ENCODE measurements at regions not wholly inside any gene's neighbourhood (a gene's known extent, or its start where the extent isn't known, plus 50 kb on each side); places are given as distances from the start of the nearest gene placed in this dataset.
"Not testable (repeated sequence)": the region's sequence is repeated elsewhere in the genome, so short reads cannot be mapped to it uniquely, and the experiment has no call there.

DNA sequence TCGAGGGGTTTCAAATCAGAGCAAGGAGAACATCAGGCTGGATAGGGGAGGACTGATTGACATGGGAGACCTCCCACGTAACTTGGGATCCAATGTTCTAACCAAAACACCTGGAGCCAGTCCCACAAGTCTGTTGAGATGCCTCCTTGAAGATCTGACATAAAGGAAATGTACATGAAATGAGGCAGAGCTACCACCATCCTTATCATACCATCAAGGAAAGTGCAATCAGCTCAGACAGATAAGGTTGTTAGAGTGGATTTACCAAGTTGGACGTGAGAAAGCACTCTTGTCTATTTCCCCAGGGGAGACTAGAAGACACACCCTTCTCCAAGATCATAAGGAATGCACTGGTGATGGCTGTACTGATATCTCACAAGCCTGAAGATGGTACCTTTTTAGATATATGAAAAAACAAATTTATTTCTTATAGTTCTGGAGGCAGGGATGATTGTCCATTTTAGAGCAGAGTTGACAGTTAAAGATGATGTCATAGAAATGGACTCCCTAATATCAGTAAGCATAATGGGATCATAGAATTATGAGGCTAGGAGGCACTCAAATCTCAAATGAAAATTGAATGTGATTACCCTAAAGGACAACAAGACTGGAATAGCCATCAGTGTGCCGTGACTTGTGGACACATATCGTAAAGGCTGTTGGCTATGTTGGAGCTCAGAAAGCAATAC, 129.1 kb upstream of the RAB4A start:
- no peak for DNase-seq

DNA sequence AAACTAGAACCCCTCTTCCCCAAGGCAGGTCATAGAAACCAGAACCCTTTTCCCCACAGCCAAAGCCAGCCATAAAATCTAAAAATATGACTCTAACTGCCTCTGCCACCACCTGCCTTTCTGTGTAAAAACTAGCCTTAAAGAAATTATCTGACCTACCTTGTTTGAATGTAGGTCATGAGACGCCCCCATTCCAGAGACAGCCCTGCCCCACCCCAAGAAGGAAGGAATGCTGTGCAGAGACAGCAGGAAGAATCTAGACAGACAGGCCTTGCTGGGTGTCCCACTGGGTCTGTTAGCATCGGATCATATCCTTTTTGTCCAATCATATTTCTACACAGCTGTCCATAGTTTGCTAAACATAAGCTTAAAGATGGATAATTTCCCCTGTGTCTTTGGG, 128.4 kb upstream of the RAB4A start:
- DNase-seq, result no peak

DNA sequence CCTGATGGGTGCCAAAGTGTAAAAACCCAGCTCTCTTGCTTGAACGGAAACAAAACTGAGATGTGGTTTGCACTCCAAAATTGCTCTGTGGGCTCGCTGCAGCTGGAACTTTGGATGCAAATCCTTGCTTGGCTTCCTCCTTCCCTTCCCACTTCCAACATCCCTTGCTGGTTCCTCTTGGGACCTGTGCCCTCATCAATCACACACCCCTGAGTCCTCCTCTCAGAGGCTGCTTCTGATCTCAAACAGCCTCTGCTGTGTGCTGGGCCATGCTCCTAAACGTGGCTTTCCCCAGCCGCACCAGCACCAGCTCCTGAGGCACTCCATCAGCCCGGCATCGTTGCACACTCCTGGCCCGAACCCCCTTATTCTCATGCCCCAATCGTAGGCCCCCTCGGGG, 124.3 kb upstream of the RAB4A start:
- DNase-seq, result no peak

DNA sequence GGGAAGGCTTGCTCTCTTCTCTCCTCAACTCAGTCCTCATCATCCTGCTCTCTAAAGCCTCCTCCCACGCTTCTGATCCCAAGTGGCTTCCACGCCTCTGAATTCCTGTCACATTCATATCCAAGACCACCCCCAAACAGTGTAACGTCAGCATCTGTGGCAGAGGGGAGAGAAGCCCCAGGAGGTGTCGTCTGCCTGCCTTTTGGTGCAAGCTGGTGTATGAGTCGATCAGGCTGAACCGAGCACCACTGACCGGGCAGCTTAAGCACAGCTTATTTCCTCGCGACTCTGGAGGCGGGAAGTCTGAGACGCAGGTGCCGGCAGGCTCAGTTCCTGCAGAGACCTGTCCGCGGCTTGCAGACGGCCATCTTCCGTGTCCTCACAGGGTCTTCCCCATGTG, 123.8 kb upstream of the RAB4A start:
- DNase-seq, result no peak

DNA sequence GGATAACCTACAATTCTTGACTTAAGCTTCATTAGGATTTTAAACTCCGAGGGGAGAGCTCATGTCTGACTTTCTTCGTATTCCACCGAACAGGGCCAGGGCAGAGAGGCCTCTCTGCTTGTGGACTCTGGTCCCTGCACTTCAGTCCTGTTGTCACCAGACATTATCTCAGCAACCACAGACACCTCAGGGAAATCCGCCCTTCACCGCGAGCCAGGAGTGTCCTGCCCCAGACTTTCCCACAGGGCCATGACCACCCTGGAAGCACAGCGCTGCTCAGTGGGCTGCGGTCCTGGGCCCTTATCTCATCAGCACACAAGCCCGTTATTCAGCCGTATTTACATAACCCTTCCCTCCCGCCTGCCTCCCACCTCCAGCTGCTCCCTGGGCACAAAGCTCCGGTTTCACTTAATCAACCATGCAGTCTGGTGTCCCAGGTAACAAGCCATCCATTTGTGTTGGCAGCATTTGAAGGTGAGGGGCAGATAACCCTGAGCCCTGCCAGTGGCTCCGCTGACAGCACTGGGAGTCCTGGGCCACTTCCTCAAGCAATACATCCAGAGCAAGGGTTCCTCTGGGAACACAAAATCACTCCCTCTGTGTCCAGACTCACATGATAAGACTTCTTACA, 122.8 kb upstream of the RAB4A start:
- peak; percentile 89 for DNase-seq

DNA sequence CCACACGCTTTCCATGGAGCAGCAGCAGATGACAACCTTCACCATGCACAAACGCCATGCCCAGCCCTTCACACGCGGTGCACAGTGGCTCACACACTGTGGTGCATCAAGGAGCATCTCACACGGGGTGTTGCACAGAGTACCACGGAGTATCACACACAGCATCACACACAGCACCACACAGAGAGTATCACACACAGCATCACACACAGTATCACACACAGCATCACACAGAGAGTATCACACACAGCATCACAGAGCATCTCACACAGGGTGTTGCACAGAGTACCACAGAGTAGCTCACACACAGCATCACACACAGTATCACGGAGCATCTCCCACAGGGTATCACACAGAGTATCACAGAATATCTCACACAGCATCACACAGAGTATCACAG, 122.2 kb upstream of the RAB4A start:
- DNase-seq, result no peak

DNA sequence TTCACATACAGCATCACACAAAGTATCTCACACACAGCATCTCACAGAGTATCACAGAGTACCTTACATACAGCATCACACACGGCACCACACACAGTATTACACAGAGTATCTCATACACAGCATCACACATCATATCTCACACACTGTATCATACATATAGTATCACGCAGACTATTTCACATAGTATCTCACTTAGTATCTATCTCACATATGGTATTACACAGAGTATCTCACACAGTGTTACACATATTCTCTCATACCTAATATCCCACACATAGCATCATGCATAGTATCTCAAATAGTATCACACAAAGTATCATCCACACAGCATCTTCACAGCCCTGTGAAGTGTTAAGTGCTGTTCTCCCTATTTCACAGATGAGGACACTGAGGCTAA, 121.5 kb upstream of the RAB4A start:
- no peak for DNase-seq

DNA sequence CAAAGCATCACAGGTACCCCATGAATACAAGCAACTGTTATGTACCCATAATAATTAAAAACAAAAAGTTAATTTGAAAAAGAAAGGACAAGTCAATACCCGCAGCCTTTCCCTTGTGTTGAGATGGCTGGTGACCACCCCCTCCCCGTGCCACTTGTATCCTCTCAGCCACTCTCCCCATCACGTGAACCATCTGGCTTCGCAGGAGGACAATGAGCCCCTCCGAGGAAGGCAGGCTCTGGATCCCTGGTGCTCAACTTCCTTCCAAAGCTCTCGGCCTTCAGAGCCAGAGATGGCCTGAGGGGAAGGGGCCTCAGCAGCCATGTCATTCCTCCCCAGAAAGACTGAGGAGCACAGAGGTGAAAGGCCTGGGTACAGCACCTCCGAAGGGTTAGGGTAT, 120.4 kb upstream of the RAB4A start:
- no peak for DNase-seq

DNA sequence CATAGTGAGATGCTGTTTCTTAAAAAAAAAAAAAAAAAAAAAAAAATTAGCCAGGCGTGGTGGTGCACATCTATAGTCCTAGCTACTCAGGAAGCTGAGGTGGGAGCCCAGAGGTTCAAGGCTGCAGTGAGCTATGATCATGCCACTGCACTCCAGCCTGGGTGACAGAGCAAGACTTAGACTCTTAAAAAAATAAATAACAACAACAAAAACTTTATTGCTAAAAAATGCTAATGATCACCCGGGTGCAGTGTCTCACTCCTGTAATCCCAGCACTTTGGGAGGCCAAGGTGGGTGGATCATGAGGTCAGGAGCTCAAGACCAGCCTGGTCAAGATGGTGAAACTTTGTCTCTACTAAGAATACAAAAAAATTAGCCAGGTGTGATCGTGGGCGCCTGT, 119.5 kb upstream of the RAB4A start:
- DNase-seq, result not testable (repeated sequence)

DNA sequence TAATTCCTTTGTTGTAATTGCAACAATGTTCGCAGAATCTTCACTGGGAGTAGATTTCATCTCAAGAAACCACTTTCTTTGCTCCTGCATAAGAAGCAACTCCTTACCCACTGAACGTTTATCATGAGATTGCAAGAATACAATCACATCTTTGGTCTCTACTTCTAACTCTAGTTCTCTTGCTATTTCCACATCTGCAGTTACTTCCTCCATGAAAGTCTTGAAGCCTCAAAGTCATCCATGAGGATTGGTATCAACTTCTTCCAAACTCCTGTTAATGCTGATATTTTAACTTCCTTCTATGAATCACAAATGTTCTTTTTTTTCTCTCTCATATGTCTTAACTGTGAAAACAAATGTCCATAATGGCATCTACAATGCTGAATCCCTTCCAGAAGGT, 118.6 kb upstream of the RAB4A start:
- no peak for DNase-seq

DNA sequence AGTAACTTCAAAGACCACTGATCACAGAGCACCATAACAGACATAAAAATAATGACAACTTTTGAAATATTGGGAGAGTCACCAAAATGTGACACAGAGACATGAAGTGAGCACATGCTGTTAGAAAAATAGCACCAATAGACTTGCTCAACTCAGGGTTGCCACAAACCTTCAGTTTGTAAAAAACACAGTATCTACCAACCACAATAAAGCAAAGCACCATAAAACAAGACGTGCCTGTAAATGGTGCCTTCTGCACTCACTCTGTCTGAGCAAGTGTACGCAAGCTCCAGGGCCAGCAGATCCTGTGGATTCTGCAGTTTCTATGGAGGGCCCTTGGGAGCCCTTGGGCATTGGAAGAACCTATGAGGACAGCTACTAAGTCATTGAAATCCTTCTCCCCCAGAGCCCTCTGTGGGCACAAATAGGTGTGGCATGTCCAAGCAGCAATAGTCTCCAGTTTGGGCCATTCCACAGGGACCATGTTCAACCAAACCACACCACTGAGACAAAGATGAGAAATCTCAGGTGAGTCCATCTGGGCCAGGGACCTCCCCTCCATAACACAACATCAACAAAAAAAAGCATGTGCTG, 116.9 kb upstream of the RAB4A start:
- DNase-seq, result no peak

DNA sequence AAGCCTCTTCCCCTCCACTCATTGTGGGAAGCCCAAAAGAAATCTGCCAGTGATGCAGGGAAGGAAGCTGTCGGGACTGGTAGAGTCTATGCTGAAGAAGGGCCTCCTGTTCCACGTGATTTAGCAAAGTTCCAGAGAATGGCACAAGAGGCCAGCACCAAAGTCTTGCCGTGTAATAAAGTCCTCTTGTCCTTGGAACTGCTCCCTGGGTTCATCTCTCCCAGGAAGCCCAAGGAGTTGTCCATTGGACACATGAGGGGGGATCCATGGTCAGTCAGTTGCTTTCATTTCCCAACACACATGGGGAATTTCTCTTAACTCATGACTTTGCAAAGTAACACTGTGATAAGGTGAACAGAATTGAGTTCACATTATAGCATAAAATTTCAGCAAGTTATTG, 116.1 kb upstream of the RAB4A start:
- no peak for DNase-seq

DNA sequence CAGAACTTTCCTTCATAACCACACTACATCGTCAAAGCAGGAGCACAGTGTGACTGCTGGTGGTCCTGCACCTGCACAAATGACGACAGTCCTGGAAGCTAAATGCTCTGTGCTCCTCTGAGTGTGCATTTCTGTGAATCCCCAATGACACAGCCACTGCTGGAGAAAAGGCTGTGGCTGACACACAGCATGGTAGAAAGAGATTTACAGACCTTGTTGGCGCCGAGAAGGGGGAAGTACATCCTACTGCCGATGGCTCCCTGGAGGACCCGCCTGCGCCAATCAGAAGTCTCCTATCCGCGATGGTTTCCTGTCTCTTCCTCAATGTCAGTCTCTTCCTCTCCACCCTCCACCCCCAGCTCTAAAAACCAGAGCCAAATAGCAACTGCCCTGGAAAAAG, 115.4 kb upstream of the RAB4A start:
- no peak for DNase-seq

DNA sequence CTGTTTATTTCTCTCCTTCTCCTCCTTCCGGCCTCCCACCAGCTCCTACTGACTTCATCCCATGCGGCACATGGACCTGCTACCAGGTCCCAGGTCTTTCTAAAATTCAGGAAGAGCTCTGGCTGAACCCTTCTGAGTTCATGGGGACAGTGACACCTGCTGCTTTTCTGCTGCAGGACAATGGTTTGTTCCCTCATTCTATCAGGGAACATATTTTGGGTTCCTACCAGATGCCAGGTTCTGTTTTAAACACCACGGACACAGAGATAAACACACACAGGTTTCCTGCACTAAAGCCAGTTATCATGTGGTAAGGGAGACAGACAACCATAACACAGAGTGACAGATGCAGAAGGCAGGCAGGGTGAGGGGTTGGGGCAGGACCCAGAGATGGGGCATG, 114.0 kb upstream of the RAB4A start:
- DNase-seq, result peak; percentile 11

DNA sequence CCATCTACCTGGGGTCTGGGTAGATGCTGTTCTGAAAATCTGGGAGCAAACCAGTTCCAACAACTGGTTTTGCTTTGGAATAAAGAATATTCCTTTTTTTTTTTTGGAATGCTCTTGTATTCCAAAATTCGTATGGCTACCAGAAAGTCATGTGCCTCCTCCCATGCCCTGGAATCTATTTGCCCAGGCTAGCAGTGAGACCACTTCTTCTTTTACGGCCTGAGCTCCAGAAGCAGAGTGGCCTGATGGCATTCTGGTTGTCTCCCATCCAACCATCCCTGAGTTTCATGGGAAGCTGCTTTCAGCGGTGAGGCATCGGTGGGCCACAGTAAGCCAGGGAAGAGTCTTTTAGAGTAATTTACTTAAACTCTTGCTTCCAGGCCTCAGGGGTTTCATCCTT, 113.4 kb upstream of the RAB4A start:
- DNase-seq, result no peak

DNA sequence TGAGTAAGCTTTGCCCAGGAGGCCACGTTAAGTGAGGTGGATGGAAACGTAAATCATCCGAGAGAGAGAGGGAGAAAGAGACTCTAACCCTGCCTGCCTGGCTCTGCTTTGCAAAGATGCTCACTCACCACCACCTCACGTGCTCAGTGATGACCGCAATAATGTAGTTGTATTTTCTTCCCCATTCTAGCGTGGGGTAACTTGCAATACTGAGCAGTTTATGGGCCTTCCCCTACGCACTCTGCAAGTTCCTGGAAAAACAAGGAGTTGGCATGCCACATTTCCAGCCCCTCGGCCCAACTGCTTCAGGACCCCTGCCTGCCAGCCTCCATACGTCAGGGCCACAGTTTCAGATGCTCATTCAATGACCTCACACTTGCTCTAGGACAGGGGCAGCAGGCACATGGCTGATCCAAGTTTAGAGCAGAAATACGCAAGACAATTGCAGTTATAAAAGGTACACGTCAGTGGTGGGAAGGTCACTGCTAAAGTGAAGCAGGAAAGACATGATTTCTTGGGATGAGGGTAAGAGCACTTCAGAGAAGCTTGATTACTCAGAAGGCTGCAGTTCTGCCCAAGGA, 112.5 kb upstream of the RAB4A start:
- no peak for DNase-seq

DNA sequence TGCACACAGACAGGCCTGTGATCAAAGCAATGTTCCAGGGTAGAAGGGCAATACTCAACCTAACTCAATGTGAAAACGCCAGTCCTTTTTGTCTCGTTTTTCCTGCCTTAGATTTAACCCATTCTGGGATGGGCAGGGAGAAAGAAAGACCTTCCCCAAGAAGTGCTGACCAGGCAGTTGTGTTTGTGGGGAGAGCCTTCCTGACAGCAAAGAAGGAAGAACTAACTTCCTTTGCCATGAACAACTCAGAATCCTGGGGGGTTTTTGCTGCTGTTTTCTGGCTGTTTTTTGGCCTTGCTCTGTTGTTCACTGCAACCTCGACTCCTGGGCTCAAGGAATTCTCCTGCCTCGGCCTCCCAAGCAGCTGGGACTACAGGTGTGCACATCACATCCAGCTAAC, 112.0 kb upstream of the RAB4A start:
- no peak for DNase-seq

DNA sequence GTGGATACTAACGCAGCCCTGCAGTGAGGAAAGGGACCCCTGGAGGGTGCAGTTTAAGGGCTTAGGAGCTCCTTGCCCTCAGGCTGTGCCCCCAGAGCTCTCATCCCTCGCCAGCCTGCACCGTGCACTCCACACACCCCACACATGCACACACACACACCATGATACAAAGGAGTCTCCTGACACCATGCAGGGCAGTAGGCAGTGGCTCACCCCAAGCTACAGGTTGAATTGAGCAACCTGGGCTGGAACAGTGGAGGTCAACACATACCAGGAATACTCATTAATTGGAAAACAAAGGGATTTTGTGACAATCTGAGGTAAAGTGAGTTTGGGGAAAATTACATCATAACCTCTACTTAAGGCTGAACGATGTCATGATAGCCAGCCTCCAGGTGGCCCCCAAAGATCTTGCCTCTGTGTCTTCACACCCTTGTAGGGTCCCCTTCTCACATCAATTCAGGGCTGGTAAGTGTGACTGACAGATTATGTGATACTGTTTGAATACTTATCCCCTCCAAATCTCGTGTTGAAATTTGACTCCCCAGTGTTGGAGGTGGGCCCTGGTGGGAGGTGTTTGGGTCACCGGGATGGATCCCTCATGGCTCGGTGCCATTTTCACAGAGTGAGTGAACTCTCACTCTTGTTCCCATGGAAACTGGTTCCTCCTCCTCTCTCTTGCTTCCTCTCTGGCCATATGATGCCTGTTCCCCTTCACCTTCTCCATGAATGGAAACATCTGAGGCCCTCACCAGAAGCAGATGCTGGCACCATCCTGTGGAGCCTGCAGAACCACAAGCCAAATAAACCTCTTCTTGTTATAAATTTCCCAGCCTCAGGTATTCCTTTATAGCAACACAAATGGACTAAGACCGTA, 111.0 kb upstream of the RAB4A start:
- DNase-seq, result peak; percentile 70

DNA sequence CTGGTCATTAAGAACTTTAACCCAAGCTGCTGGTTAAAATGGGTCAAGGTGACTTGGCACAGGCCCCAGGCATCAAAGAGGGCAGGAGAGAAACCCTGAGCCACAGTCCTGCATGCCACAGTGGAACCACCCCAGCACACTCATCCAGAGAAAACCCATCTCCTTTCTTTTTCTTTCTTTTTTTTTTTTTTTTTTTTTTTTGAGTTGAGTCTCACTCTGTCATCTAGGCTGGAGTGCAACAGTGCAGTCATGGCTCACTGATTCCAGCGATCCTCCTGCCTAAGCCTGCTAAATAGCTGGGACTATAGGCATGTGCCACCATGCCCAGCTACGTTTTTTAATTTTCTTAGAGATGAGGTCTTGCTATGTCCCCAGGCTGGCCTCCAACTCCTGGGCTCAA, 109.2 kb upstream of the RAB4A start:
- peak; percentile 69 for DNase-seq

DNA sequence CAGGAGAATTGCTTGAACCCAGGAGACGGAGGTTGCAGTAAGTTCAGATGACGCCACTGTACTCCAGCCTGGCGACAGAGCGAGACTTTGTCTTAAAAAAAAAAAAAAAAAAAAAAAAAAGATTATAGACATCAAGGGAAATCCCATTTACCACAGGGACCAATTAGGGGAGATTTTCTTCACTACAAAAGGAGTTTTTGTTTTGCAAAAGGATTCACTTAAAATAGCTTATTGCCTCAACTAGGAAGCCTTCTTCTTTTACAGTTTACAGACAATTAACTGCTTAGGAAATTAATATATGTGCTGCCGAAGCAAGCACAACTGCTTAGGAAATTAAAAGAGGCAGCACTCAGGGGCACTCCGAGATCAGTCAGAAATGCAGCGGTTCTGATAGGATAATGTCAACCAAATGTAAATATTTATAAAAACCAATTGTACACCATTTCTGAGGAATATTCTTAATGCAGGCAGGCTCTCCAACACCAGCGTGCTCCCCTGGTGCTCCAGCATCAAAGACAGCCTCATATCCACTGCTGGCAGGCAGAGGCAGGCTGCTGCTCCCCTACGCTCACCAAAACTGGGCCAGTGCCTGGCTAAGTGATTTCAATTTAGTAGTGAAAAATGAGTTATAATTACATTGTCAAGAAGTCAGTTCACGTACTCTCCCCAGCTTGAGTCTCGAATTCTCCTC, 107.9 kb upstream of the RAB4A start:
- no peak for DNase-seq

DNA sequence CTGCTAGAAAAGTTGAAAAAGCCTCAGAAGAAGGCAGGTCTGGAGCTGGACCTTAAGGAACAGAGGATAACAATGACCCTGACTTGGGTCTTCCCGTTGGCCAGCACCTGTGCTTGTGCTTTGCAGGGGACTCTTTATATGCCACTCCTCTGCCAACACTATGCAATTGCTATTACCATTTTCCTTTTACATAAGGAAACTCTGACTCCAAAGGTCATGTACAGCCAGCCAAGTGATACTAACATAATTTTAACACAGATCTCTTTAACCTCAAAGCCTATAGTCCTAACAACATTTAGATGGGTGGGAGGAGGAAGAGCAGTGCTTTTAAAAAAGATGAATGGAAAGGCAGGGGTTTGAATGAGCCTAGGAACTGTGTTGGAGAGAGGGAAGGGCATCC, 106.6 kb upstream of the RAB4A start:
- DNase-seq, result no peak

DNA sequence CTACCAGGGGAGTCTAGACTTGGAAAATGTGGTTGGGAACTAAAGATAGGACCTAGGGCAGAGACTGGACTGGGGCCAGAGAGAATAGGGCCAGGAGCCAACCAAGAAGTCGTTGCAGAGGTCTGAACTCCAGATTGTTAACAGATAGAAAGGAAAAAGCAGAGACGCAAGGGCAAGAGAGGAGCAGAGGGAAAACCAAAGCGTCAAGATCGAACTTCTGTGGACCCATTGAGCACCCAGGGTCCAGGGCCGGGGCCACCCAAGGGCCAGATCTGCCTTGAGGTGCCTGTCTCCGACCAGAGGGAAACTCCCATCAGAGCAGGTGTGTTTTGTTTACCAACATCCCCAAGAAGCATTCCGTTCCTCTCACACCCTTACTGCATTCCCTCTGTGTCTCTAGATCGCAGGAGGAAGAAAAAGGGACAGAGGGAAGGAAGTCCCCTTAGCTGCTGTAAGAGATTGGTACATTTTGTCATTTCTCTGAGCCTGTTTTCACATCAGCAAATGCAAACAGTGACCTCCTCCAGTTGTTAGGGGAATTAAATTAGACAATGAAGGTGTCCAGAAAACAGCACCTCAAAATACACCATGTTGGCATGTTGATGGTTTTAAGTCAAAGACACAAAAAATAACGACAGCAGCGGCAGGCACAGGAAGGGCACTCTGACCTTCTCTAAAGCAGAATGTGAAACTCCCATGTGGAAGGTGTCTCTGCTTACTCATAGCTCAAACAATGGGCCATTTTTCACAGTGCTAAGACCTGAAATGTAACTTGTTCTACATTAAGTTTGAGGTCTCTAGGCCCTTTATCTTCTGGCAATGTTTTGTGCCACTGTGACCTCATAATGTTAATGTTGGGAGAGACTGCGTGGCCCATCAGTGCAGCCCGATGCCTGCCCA, 105.8 kb upstream of the RAB4A start:
- DNase-seq, result no peak
